ENCODE measurements at regions not wholly inside any gene's neighbourhood (a gene's known extent, or its start where the extent isn't known, plus 50 kb on each side); places are given as distances from the start of the nearest gene placed in this dataset.

DNA sequence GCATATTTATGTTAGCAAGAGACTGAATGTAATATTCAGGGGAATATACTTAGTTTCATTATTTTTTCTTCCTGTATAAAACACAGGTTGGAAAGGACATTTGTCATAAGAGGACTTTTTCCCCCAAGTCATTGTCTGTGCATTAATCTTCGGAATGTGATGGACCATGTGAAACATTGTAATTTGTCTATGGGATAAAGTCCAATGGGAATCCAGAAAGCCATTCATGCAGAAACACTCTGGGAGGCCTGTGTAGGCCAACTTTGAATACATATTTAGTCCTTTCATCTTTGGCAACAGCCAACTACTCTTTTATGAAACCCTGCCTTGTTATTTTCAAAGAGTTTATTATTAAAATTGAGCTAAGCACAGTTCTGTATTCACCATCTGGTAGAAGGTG, 386.4 kb downstream of the PIK3C3 start:
- intact Hi-C loops (cut with DNase I) = no loop called here
- H3K4me3 ChIP-seq = no peak overlapping the region
- WGBS, 3 donors = 0 to 52% (median 41%) methylated on average over 1 of the region's 1 CpG
- H3K27me3 ChIP-seq (ENCODE audit: insufficient read depth in 3 of 3, low read length in 2 of 3) = no peaks in the 10 kb centered on the region
- no peak overlapping the region for H3K27ac ChIP-seq
- no peaks in the 10 kb centered on the region for H3K9me3 ChIP-seq
- ATAC-seq (no peak), DNase-seq (no peak)
- H3K36me3 ChIP-seq (ENCODE audit: insufficient read depth in 1 of 2, low read depth in 1 of 2) = no peaks in the 10 kb centered on the region
- TF ChIP-seq, protein P1, sequence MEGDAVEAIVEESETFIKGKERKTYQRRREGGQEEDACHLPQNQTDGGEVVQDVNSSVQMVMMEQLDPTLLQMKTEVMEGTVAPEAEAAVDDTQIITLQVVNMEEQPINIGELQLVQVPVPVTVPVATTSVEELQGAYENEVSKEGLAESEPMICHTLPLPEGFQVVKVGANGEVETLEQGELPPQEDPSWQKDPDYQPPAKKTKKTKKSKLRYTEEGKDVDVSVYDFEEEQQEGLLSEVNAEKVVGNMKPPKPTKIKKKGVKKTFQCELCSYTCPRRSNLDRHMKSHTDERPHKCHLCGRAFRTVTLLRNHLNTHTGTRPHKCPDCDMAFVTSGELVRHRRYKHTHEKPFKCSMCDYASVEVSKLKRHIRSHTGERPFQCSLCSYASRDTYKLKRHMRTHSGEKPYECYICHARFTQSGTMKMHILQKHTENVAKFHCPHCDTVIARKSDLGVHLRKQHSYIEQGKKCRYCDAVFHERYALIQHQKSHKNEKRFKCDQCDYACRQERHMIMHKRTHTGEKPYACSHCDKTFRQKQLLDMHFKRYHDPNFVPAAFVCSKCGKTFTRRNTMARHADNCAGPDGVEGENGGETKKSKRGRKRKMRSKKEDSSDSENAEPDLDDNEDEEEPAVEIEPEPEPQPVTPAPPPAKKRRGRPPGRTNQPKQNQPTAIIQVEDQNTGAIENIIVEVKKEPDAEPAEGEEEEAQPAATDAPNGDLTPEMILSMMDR (IDR thresholded peaks at IDR 0.05) = no peak
- H3K4me1 ChIP-seq = no peaks in the 10 kb centered on the region

DNA sequence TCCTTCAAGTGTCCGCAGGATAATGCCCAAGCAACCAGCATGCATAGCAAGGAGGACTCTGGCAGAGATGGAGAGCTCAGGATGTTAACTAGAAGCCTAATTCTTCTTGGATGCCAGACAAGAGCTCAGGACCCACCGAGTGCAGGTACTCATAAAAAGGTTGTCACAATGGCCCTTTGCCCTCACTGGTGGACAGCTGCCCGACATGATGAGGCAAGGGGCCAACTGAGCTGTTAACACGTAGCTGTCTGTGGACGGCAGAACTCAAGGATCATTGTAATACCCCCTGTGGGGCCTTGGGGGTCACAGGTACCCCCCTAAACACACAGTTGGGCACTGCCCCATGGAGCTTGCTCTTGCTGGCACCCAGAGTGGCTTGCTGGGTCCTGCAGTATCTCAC, 393.7 kb downstream of the PIK3C3 start:
- 42 to 58% (median 50%) methylated on average over 5 of the region's 5 CpGs for WGBS, 3 donors
- Histone ChIP-seq H3K36me3 (ENCODE audit: insufficient read depth in 1 of 2, low read depth in 1 of 2) (no peaks in the 10 kb centered on the region), H3K4me3 (no peak overlapping the region), H3K9me3 (no peaks in the 10 kb centered on the region), H3K27me3 (ENCODE audit: insufficient read depth in 3 of 3, low read length in 2 of 3) (no peaks in the 10 kb centered on the region), H3K27ac (no peak overlapping the region), H3K4me1 (no peaks in the 10 kb centered on the region)
- DNase-seq (no peak), ATAC-seq (no peak)
- TF ChIP-seq, protein P1 (IDR thresholded peaks at IDR 0.05) = no peak
- intact Hi-C loops (cut with DNase I) = no loop called here

DNA sequence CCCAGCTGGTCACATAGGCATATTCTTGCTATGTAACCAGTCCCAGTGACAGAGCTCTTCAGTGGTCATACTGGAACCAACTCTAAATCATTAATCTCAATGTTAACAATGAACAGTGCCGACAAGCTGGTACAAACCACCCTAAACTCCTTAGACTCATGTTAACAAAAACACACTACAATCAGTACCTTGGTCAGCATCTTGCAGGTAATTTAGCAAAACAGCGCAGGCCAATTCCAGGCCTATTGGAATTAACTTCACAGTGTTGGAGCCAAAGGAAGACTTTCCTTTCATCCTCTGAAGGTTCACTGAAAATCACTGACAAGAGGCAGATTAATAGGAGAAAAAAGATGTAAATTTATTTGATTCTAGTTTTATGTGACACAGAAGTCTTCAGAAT, 396.4 kb downstream of the PIK3C3 start:
- ATAC-seq = no peak
- Histone ChIP-seq H3K36me3 (ENCODE audit: insufficient read depth in 1 of 2, low read depth in 1 of 2) (no peaks in the 10 kb centered on the region), H3K4me1 (no peaks in the 10 kb centered on the region), H3K4me3 (no peak overlapping the region), H3K27me3 (ENCODE audit: insufficient read depth in 3 of 3, low read length in 2 of 3) (no peaks in the 10 kb centered on the region), H3K27ac (no peak overlapping the region), H3K9me3 (no peaks in the 10 kb centered on the region)
- TF ChIP-seq, protein P1 (IDR thresholded peaks at IDR 0.05) = no peak
- 36 to 60% (median 49%) methylated on average over 2 of the region's 2 CpGs for WGBS, 3 donors
- intact Hi-C loops (cut with DNase I) = no loop called here
- no peak for DNase-seq

DNA sequence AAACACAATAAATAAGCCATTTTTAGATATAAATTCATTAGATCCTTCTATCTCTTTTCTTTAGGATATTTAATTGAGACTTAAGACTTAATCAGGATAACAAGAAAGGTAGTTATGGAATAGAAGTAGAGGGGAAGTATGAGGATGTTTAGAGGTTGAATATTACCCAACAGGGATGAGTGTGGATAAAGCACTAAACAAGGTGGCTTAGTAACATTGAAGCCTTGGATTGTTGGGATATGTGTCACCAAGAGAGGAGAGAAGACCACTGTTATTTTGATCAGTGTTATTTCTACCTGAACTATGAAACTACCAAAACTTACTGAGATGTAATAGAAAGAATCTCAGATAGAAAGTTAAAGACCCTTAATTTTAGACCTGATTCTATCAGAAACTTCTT, 405.7 kb downstream of the PIK3C3 start:
- no peak for ATAC-seq
- TF ChIP-seq, protein P1 (IDR thresholded peaks at IDR 0.05) = no peak
- no peaks in the 10 kb centered on the region for H3K27me3 ChIP-seq (ENCODE audit: insufficient read depth in 3 of 3, low read length in 2 of 3)
- no peaks in the 10 kb centered on the region for H3K4me1 ChIP-seq
- no peak for DNase-seq
- H3K4me3 ChIP-seq = no peak overlapping the region
- no peak overlapping the region for H3K27ac ChIP-seq
- intact Hi-C loops (cut with DNase I) = no loop called here
- H3K36me3 ChIP-seq (ENCODE audit: insufficient read depth in 1 of 2, low read depth in 1 of 2) = no peaks in the 10 kb centered on the region
- no peaks in the 10 kb centered on the region for H3K9me3 ChIP-seq

Data from psoas muscle (tissue), 7 donors.